A673 (cell line): ENCODE measurements at regions not wholly inside any gene's neighbourhood (a gene's known extent, or its start where the extent isn't known, plus 50 kb on each side); places are given as distances from the start of the nearest gene placed in this dataset.
"Not testable (repeated sequence)": the region's sequence is repeated elsewhere in the genome, so short reads cannot be mapped to it uniquely, and the experiment has no call there.

Source experiments
- BruUV-seq: library from RNA; stranded (reverse); fragments of 400-500 nt; replicated peaks from 2 replicates; lab custom pipeline; 2021; lab: Mats Ljungman, UMichigan
- CTCF ChIA-PET: fragments of 300-600 bp; sonication (Branson Sonifier 250); formaldehyde crosslinking; loops from one replicate; lab custom pipeline; 2022; ENCODE audit warnings: antibody characterized with exemption; lab: Charles Lee
- POLR2A ChIA-PET: fragments of 300-600 bp; sonication (Branson Sonifier 250); formaldehyde crosslinking; loops from one replicate; lab custom pipeline; 2022; ENCODE audit warnings: antibody characterized with exemption; ENCODE audit not compliant: low non-redundant PET; lab: Charles Lee
- DNase-seq: peaks from one replicate; pipeline ENCODE4 v3.0.0-alpha.2; 2015; ENCODE audit warnings: low spot score
- H3K27ac ChIP-seq: fragments of 200-600 bp; sonication (generic); 2 replicates; pipeline ENCODE4 v1.5.1; 2016; ENCODE audit warnings: mixed run types, low read depth, mild to moderate bottlenecking, mixed read lengths, antibody characterized with exemption, low read length; ENCODE audit not compliant: poor library complexity, severe bottlenecking
- H3K27me3 ChIP-seq: fragments of 200-600 bp; sonication (generic); replicated peaks from 2 replicates; pipeline ENCODE4 v1.6.1; 2017; ENCODE audit warnings: mixed run types, low read depth, mild to moderate bottlenecking, mixed read lengths, antibody characterized with exemption, low read length; ENCODE audit not compliant: insufficient read depth, poor library complexity
- H3K36me3 ChIP-seq: fragments of 200-600 bp; sonication (generic); 2 replicates; pipeline ENCODE4 v1.6.1; 2016; ENCODE audit warnings: mixed run types, mild to moderate bottlenecking, mixed read lengths, antibody characterized with exemption, low read length; ENCODE audit not compliant: insufficient read depth, poor library complexity, severe bottlenecking
- H3K4me1 ChIP-seq: fragments of 200-600 bp; sonication (generic); 2 replicates; pipeline ENCODE4 v1.6.1; 2017; ENCODE audit warnings: mixed run types, mild to moderate bottlenecking, mixed read lengths, antibody characterized with exemption, low read length; ENCODE audit not compliant: insufficient read depth, poor library complexity, severe bottlenecking
- H3K4me3 ChIP-seq: fragments of 200-600 bp; sonication (generic); 2 replicates; pipeline ENCODE4 v1.5.1; 2016; ENCODE audit warnings: low read depth, mixed run types, mild to moderate bottlenecking, mixed read lengths, low read length; ENCODE audit not compliant: poor library complexity, severe bottlenecking
- H3K9me3 ChIP-seq: fragments of 200-600 bp; sonication (generic); 2 replicates; pipeline ENCODE4 v1.6.1; 2016; ENCODE audit warnings: mixed run types, low read depth, mild to moderate bottlenecking, mixed read lengths, antibody characterized with exemption, low read length; ENCODE audit not compliant: poor library complexity, severe bottlenecking
- EZH2 ChIP-seq: fragments of 200-600 bp; sonication (generic); IDR thresholded peaks from 2 replicates; pipeline ENCODE4 v1.6.1; 2017; ENCODE audit warnings: borderline replicate concordance, low read depth, mild to moderate bottlenecking, mixed read lengths, antibody characterized with exemption, low read length; ENCODE audit not compliant: poor library complexity, severe bottlenecking
- intact Hi-C: fragments of 100-400 bp; cut with micrococcal nuclease; formaldehyde crosslinking; loops from one replicate; pipeline ENCODE4 v1.10.0; 2022; ENCODE audit not compliant: unreplicated experiment
- TF ChIP-seq, protein P1 (sequence below): fragments of 300-800, 200-600 bp; sonication (generic); conservative IDR thresholded peaks from 2 replicates; pipeline ENCODE4 v1.5.1; 2017; ENCODE audit warnings: low read depth, mild to moderate bottlenecking, antibody characterized with exemption, low read length, moderate library complexity, mixed read lengths

DNA sequence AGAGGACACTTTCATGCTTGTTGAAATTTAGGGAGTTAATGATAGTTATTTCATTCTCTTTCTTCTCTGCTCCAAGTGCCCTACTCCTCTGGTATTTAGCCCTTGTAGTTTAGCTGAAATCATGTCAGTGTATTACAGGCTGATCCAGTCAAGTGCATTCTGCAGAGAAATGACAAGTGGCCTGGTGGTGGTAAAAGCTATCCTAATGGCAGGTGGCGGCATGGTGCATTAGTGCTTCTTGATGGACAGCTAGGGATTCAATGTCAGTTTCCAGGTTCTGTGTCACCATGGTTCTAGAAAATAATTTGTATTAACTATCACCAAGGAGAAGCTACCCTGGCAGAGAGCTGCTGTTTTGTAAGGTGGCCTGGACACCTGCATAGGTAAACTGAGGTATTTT is 90.0 kb upstream of the BNIP2 start:
- no TSS peak for BruUV-seq
- Histone ChIP-seq H3K36me3 (no peaks in the 10 kb centered on the region), H3K27me3 (peaks cover 10% of the 10 kb centered on the region), H3K4me3 (no peak overlapping the region), H3K9me3 (no peaks in the 10 kb centered on the region), H3K4me1 (no peaks in the 10 kb centered on the region), H3K27ac (no peak overlapping the region)
- POLR2A ChIA-PET, result no interaction called here
- TF ChIP-seq EZH2, result no peak
- DNase-seq, result no peak
- CTCF ChIA-PET, result no interaction called here
- intact Hi-C loops, result no loop called here

DNA sequence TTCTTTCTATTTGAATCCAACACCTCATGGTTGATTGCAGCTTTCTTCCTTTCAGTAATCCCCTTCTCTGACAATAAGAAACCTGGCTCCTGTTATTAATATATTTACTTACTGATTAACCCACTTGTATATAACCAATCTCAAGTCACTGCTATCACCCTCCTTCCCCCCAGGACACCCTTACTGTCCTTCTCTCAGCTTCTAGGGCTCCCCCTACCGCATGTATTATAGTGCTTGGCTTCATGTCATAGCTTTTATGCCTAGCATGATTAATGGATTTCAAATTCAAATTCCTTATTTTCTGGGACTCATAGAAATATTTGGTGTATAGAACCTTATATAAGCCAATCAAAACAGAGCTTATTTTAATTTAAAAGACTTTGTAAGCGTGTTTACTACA is 75.7 kb upstream of the BNIP2 start:
- Histone ChIP-seq H3K36me3 (no peaks in the 10 kb centered on the region), H3K27ac (no peak overlapping the region), H3K9me3 (no peaks in the 10 kb centered on the region), H3K4me3 (no peak overlapping the region), H3K27me3 (peaks cover 42% of the 10 kb centered on the region), H3K4me1 (no peaks in the 10 kb centered on the region)
- TF ChIP-seq, protein P1, sequence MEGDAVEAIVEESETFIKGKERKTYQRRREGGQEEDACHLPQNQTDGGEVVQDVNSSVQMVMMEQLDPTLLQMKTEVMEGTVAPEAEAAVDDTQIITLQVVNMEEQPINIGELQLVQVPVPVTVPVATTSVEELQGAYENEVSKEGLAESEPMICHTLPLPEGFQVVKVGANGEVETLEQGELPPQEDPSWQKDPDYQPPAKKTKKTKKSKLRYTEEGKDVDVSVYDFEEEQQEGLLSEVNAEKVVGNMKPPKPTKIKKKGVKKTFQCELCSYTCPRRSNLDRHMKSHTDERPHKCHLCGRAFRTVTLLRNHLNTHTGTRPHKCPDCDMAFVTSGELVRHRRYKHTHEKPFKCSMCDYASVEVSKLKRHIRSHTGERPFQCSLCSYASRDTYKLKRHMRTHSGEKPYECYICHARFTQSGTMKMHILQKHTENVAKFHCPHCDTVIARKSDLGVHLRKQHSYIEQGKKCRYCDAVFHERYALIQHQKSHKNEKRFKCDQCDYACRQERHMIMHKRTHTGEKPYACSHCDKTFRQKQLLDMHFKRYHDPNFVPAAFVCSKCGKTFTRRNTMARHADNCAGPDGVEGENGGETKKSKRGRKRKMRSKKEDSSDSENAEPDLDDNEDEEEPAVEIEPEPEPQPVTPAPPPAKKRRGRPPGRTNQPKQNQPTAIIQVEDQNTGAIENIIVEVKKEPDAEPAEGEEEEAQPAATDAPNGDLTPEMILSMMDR, result peak; percentile 43; the same call in 1 of the 2 replicates
- no peak for TF ChIP-seq EZH2
- no TSS peak for BruUV-seq
- DNase-seq, result peak; percentile 14
- CTCF ChIA-PET, result interaction anchor here (0.6 to 1.1 kb wide), 2 partner anchors 10 to 472 kb away, joined by 3 to 4 read pairs; no protein-coding TSS in a partner anchor
- POLR2A ChIA-PET, result no interaction called here
- intact Hi-C loops, result no loop called here

DNA sequence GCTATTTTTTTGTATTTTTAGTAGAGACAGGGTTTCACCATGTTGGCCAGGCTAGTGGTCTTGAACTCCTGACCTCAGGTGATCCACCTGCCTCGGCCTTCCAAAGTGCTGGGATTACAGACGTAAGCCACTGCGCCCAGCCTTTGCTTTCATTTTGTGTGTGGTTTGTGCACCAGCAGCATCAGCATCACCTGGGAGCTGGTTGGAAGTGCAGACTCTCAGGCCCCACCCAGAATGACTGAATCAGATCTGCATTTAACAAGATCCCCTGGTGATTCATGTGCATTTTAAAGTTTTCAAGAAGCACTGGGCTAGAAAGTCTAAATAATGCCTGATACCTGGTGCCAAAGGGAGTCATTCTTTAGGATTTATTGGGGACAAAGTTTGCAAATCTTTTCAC is 73.4 kb upstream of the BNIP2 start:
- BruUV-seq, result no TSS peak
- ChIA-PET CTCF (no interaction called here), POLR2A (no interaction called here)
- intact Hi-C loops, result no loop called here
- Histone ChIP-seq H3K36me3 (no peaks in the 10 kb centered on the region), H3K27ac (no peak overlapping the region), H3K4me1 (no peaks in the 10 kb centered on the region), H3K9me3 (no peaks in the 10 kb centered on the region), H3K27me3 (peaks cover 54% of the 10 kb centered on the region), H3K4me3 (no peak overlapping the region)
- no peak for DNase-seq
- TF ChIP-seq, protein P1, result no peak
- TF ChIP-seq EZH2, result no peak

DNA sequence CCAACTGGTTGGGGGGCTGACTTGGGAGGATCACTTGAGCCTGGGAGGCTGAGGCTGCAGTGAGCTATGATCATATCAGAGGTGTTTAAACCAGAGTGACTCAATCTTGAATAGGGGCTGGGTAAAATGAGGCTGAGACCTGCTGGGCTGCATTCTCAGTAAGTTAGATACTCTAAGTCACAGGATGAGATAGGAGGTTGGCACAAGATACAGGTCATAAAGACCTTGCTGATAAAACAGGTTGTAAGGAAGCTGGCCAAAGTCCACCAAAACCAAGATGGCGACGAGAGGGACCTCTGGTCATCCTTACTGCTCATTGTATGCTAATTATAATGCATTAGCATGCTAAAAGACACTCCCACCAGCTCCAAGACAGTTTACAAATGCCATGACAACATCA is 71.1 kb upstream of the BNIP2 start:
- H3K4me3 ChIP-seq, DNase-seq, H3K36me3 ChIP-seq, POLR2A ChIA-PET, H3K27ac ChIP-seq, H3K9me3 ChIP-seq, H3K4me1 ChIP-seq, intact Hi-C loops, BruUV-seq: not testable (repeated sequence)
- peaks cover 42% of the 10 kb centered on the region for H3K27me3 ChIP-seq
- CTCF ChIA-PET, result interaction anchor here (0.7 kb wide), 1 partner anchor 45 kb away, joined by 4 read pairs; no protein-coding TSS in a partner anchor
